Nephron progenitor cell (in vitro differentiated cells): ENCODE measurements at regions not wholly inside any gene's neighbourhood (a gene's known extent, or its start where the extent isn't known, plus 50 kb on each side); places are given as distances from the start of the nearest gene placed in this dataset.

Source experiments
- DNase-seq: peaks from one replicate; pipeline ENCODE4 v3.0.0; 2021
- H3K27ac Mint-ChIP-seq: 2 replicates; pipeline ENCODE4 v1.8.0; 2021; ENCODE audit warnings: mild to moderate bottlenecking, moderate library complexity, mixed read lengths
- H3K27me3 Mint-ChIP-seq: 2 replicates; pipeline ENCODE4 v1.8.0; 2021; ENCODE audit warnings: mild to moderate bottlenecking, low read depth, mixed read lengths; ENCODE audit not compliant: poor library complexity
- H3K36me3 Mint-ChIP-seq: 2 replicates; pipeline ENCODE4 v1.8.0; 2021; ENCODE audit warnings: low read depth, mixed read lengths
- H3K4me1 Mint-ChIP-seq: 2 replicates; pipeline ENCODE4 v1.8.0; 2021; ENCODE audit warnings: mixed read lengths
- H3K4me3 Mint-ChIP-seq: 2 replicates; pipeline ENCODE4 v1.8.0; 2021; ENCODE audit warnings: mild to moderate bottlenecking, moderate library complexity, mixed read lengths
- H3K9me3 Mint-ChIP-seq: 2 replicates; pipeline ENCODE4 v1.8.0; 2021; ENCODE audit warnings: mild to moderate bottlenecking, moderate library complexity, mixed read lengths
- TF ChIP-seq, protein P1 (sequence below): fragments of 200-600 bp; sonication (generic); IDR thresholded peaks from 2 replicates; pipeline ENCODE4 v1.5.0; 2021; ENCODE audit warnings: antibody characterized with exemption

DNA sequence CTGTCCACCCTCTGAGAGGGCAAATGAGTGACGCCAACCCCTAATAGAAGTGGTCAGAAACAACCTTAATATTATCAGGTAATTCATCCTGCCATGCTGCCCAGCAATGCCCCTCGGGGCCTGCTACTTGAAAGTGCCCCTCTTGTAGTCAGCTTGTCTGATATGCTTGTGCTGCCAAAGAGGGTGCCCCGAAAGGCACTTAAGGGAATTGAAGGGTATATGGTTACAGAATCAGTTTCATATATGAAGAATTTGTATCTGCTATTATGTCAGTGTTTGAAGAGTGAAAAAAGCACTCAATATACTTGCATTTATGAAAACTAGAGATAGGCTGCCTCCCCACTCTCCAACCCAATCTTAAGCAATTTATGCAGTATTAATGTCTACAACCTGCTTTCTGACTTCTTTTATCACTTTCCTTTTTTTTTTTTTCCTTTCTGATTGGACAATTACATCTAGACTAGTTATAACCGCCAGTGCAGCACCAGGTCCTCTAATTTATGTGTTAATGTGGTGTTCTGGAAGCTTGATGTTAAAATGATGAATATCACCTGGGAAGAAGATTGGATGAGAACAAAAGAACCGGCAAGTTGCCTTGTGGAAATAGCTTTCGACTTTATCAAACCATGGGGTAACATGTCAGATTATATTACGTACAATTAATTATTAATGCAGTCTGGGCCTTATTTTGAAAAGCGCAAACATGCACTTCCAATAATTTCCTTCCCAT, 646.9 kb upstream of the ACVR2A start:
- Mint-ChIP-seq H3K27ac (no peak overlapping the region), H3K4me3 (no peak overlapping the region), H3K36me3 (no peaks in the 10 kb centered on the region), H3K9me3 (no peaks in the 10 kb centered on the region), H3K27me3 (no peaks in the 10 kb centered on the region), H3K4me1 (peaks cover 32% of the 10 kb centered on the region)
- no peak for DNase-seq
- TF ChIP-seq, protein P1, sequence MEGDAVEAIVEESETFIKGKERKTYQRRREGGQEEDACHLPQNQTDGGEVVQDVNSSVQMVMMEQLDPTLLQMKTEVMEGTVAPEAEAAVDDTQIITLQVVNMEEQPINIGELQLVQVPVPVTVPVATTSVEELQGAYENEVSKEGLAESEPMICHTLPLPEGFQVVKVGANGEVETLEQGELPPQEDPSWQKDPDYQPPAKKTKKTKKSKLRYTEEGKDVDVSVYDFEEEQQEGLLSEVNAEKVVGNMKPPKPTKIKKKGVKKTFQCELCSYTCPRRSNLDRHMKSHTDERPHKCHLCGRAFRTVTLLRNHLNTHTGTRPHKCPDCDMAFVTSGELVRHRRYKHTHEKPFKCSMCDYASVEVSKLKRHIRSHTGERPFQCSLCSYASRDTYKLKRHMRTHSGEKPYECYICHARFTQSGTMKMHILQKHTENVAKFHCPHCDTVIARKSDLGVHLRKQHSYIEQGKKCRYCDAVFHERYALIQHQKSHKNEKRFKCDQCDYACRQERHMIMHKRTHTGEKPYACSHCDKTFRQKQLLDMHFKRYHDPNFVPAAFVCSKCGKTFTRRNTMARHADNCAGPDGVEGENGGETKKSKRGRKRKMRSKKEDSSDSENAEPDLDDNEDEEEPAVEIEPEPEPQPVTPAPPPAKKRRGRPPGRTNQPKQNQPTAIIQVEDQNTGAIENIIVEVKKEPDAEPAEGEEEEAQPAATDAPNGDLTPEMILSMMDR = no peak

DNA sequence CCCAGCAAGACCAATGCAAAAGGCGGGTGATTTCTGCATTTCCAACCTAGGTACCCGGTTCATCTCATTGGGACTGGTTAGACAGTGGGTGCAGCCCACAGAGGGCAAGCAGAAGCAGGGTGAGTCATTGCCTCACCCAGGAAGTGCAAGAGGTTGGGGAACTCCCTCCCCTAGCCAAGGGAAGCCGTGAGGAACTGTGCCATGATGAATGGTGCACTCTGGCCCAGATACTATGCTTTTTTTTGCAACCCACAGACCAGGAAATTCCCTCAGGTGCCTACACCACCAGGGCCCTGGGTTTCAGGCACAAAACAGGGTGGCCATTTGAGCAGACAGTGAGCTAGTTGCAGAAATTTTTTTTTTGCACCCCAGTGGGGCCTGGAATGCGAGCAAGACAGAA, 662.6 kb upstream of the ACVR2A start:
- no peaks in the 10 kb centered on the region for H3K36me3 Mint-ChIP-seq
- TF ChIP-seq, protein P1 = no peak
- DNase-seq = no peak
- peaks cover 36% of the 10 kb centered on the region for H3K9me3 Mint-ChIP-seq
- peaks cover 10% of the 10 kb centered on the region for H3K27me3 Mint-ChIP-seq
- H3K4me3 Mint-ChIP-seq = no peak overlapping the region
- H3K4me1 Mint-ChIP-seq = no peaks in the 10 kb centered on the region
- H3K27ac Mint-ChIP-seq = no peak overlapping the region

DNA sequence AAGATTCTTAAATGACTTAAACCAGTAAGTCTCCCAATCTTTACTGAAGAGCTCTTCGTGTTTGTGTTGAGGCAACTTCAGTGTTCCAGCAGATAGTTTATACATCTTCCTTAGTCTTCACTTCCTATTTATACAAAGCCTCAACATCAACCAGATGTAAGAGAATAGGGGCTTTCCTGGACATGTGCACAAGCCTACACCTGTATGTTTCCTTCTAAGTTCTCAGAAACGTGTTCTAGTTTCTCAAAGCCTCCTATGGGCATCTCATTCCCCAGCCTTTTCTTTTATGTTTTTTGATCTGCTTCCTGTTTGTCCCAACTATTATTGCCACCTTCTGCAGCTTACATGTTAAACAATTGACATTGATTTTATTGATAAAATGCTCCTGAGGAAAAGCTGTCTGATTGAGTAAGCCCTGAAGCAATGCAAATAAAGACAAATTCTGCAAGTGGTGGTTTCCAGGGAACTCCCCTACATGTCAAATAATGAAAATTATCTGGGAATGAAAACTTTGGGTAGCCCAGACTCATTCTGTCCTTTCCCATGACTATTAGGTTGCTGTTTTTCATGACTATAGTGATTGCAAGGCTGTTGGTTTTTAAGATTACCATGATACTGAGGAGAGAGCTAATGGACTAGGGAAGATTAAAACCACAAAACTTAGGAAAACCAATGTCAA, 663.3 kb upstream of the ACVR2A start:
- Mint-ChIP-seq H3K4me1 (no peaks in the 10 kb centered on the region), H3K9me3 (peaks cover 36% of the 10 kb centered on the region), H3K4me3 (no peak overlapping the region), H3K27ac (no peak overlapping the region), H3K36me3 (no peaks in the 10 kb centered on the region), H3K27me3 (peaks cover 10% of the 10 kb centered on the region)
- TF ChIP-seq, protein P1 = no peak
- no peak for DNase-seq

DNA sequence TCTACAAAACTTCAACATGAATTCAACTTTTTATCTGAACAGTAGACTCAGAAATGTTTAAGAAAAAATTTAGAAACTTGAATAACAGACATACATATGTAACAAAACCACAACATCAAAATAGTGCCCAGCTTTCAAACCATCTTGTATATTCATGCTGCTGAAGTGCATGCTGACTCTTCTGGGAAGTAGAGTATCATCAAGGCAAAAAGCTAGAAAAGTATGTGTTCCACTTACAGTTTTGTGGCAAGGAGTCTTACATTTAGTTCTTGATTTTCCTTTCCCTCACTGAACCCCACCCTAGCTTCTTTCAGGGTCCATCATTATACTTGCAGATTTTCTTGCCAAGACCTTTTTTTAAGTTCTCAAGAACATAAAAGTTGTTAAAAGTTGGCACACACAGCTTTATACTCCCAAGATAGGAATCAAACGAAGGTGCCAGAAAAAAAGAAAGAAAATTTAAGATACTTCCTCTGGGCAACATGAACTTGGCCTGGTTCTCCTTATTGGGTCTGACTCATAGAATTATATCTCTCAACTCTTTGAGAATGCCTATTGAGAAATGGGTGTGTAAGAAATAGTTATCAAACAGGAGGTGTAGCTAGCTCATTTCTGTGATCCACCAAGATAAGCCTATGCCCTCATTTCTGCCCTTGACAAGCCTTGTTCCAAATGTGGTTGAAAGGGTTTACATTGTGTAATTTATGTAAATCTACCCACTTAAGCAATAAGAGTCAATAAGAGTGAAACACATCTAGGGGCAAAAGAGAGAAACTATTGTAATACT, 667.6 kb upstream of the ACVR2A start:
- Mint-ChIP-seq H3K4me1 (no peaks in the 10 kb centered on the region), H3K4me3 (no peak overlapping the region), H3K27ac (no peak overlapping the region), H3K36me3 (no peaks in the 10 kb centered on the region), H3K9me3 (peaks cover 8% of the 10 kb centered on the region), H3K27me3 (peaks cover 13% of the 10 kb centered on the region)
- TF ChIP-seq, protein P1 = no peak
- no peak for DNase-seq

DNA sequence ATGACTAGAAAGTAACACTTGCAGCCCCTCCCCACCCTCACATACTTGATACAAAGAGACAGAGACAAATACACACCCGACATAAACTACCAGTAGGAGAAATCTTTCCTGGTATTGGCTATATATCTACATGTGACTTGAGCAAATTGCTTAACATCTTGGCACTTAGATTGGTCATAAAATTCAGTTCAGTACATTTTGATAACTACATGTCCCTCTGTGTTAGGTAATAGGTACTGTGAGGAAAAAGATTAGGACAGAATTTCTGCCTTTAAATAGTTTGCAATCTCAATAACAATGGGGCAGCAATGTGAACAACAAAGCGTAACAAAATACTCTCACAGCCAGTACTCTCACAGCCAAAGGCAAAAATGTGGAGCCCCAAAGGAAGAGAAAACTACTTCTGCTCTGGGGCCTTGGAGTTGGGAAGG, 670.0 kb upstream of the ACVR2A start:
- H3K9me3 Mint-ChIP-seq = peaks cover 5% of the 10 kb centered on the region
- no peaks in the 10 kb centered on the region for H3K4me1 Mint-ChIP-seq
- TF ChIP-seq, protein P1 = no peak
- H3K36me3 Mint-ChIP-seq = no peaks in the 10 kb centered on the region
- no peak overlapping the region for H3K27ac Mint-ChIP-seq
- DNase-seq = no peak
- peaks cover 10% of the 10 kb centered on the region for H3K27me3 Mint-ChIP-seq
- no peak overlapping the region for H3K4me3 Mint-ChIP-seq
